OCI-LY7 (cell line): ENCODE measurements at regions not wholly inside any gene's neighbourhood (a gene's known extent, or its start where the extent isn't known, plus 50 kb on each side); places are given as distances from the start of the nearest gene placed in this dataset.

Source experiments
- BruUV-seq: library from RNA; stranded (reverse); fragments of 400-500 nt; replicated peaks from 2 replicates; lab custom pipeline; 2021; lab: Mats Ljungman, UMichigan
- CTCF ChIA-PET: fragments of 300-600 bp; sonication (Branson Sonifier 250); formaldehyde crosslinking; loops from one replicate; lab custom pipeline; 2022; ENCODE audit warnings: antibody characterized with exemption; ENCODE audit not compliant: unreplicated experiment; lab: Charles Lee
- POLR2A ChIA-PET: fragments of 300-600 bp; sonication (Branson Sonifier 250); formaldehyde crosslinking; loops from one replicate; lab custom pipeline; 2022; ENCODE audit warnings: antibody characterized with exemption; lab: Charles Lee
- DNase-seq: peaks from one replicate; pipeline ENCODE4 v3.0.0-alpha.2; 2015; ENCODE audit warnings: low spot score
- H2AFZ ChIP-seq: fragments of 200-600 bp; sonication (generic), shearing (Covaris generic); 2 replicates; pipeline ENCODE4 v1.6.1; 2014; ENCODE audit warnings: mild to moderate bottlenecking, antibody characterized with exemption, low read length, moderate library complexity
- H3K27ac ChIP-seq: fragments of 200-600 bp; sonication (generic); 2 replicates; pipeline ENCODE4 v1.5.1; 2014; ENCODE audit warnings: mixed run types, low read depth, mild to moderate bottlenecking, moderate library complexity, low read length, inconsistent platforms; ENCODE audit not compliant: poor library complexity, severe bottlenecking
- H3K36me3 ChIP-seq: fragments of 200-600 bp; sonication (generic); 2 replicates; pipeline ENCODE4 v1.6.1; 2014; ENCODE audit warnings: mild to moderate bottlenecking, antibody characterized with exemption, low read length, moderate library complexity, mixed read lengths; ENCODE audit not compliant: insufficient read depth
- H3K4me1 ChIP-seq: fragments of 200-600 bp; sonication (generic); 2 replicates; pipeline ENCODE4 v1.5.1; 2014; ENCODE audit warnings: mild to moderate bottlenecking, low read length; ENCODE audit not compliant: insufficient read depth, poor library complexity, severe bottlenecking
- H3K4me2 ChIP-seq: fragments of 200-600 bp; sonication (generic); 2 replicates; pipeline ENCODE4 v1.6.1; 2014; ENCODE audit warnings: mild to moderate bottlenecking, low read length
- H3K4me3 ChIP-seq: fragments of 200-600 bp; sonication (generic); 2 replicates; pipeline ENCODE4 v1.5.1; 2014; ENCODE audit warnings: mild to moderate bottlenecking, low read depth, low read length; ENCODE audit not compliant: poor library complexity, severe bottlenecking
- H3K79me2 ChIP-seq: fragments of 200-600 bp; sonication (generic); 2 replicates; pipeline ENCODE4 v1.6.1; 2016; ENCODE audit warnings: low read depth, mild to moderate bottlenecking, low read length, moderate library complexity, mixed read lengths; ENCODE audit not compliant: insufficient read depth
- H3K9me2 ChIP-seq: fragments of 200-600 bp; sonication (generic); 2 replicates; pipeline ENCODE4 v1.6.1; 2016; ENCODE audit warnings: mild to moderate bottlenecking, low read length, mixed read lengths; ENCODE audit not compliant: insufficient read depth
- H3K9me3 ChIP-seq: fragments of 200-600 bp; sonication (generic); 2 replicates; pipeline ENCODE4 v1.6.1; 2014; ENCODE audit warnings: mild to moderate bottlenecking, mixed run types, low read length, mixed read lengths
- H4K20me1 ChIP-seq: fragments of 200-600 bp; sonication (generic); 2 replicates; pipeline ENCODE4 v1.6.1; 2014; ENCODE audit warnings: mild to moderate bottlenecking, antibody characterized with exemption, low read length, moderate library complexity, mixed read lengths; ENCODE audit not compliant: insufficient read depth
- CTCF ChIP-seq: fragments of 200-600 bp; sonication (generic); conservative IDR thresholded peaks from 2 replicates; pipeline ENCODE4 v1.5.1; 2014; ENCODE audit warnings: mild to moderate bottlenecking, antibody characterized with exemption, low read length, moderate library complexity, mixed read lengths
- EZH2phosphoT487 ChIP-seq: fragments of 200-600 bp; sonication (generic); IDR thresholded peaks from 2 replicates; pipeline ENCODE4 v1.6.1; 2018; ENCODE audit warnings: low read depth, borderline replicate concordance, mild to moderate bottlenecking, mixed run types, antibody characterized with exemption, low read length, moderate library complexity, mixed read lengths
- intact Hi-C: fragments of 100-400 bp; cut with micrococcal nuclease; formaldehyde crosslinking; loops from one replicate; pipeline ENCODE4 v1.10.0; 2022; ENCODE audit not compliant: unreplicated experiment

DNA sequence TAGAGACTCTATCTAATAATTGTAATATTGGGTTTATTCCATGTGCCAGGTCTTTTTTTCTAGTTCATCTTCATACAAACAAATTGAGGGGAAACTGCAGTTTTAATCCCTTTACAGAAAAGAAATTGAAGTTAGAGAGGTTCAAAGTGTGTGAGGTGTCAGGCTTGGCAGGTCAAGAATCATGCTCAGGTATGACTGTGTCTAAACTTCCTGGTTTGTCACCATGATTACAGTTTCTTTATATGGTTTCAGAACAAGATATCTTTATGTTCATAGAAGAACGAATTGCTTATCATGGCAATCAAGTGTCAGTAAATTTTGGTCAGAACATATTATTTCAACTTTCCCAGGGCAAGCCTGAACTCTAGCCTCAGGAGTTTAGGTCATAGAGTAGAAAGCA is 460.4 kb downstream of the RAPGEF2 start:
- H3K9me2 ChIP-seq: no peaks in the 10 kb centered on the region
- no peak overlapping the region for H3K27ac ChIP-seq
- TF ChIP-seq CTCF (no peak), EZH2phosphoT487 (no peak)
- H3K4me1 ChIP-seq: no peaks in the 10 kb centered on the region
- H3K79me2 ChIP-seq: no peaks in the 10 kb centered on the region
- intact Hi-C loops: no loop called here
- H4K20me1 ChIP-seq: no peaks in the 10 kb centered on the region
- BruUV-seq: no TSS peak
- POLR2A ChIA-PET: no interaction called here
- no peaks in the 10 kb centered on the region for H3K9me3 ChIP-seq
- no peak overlapping the region for H3K4me3 ChIP-seq
- no peak overlapping the region for H3K4me2 ChIP-seq
- no peak overlapping the region for H2AFZ ChIP-seq
- no peaks in the 10 kb centered on the region for H3K36me3 ChIP-seq
- no peak for DNase-seq
- CTCF ChIA-PET: no interaction called here

GRCh38 chr4:159564615-159565014 is 461.7 kb downstream of the RAPGEF2 start:
- no peak overlapping the region for H3K4me3 ChIP-seq
- POLR2A ChIA-PET: no interaction called here
- intact Hi-C loops: no loop called here
- no peak overlapping the region for H3K4me2 ChIP-seq
- no peaks in the 10 kb centered on the region for H3K79me2 ChIP-seq
- H2AFZ ChIP-seq: no peak overlapping the region
- no peaks in the 10 kb centered on the region for H3K9me2 ChIP-seq
- H4K20me1 ChIP-seq: no peaks in the 10 kb centered on the region
- BruUV-seq: no TSS peak
- no peaks in the 10 kb centered on the region for H3K4me1 ChIP-seq
- CTCF ChIA-PET: no interaction called here
- TF ChIP-seq CTCF (no peak), EZH2phosphoT487 (no peak)
- no peak for DNase-seq
- H3K9me3 ChIP-seq: no peaks in the 10 kb centered on the region
- no peaks in the 10 kb centered on the region for H3K36me3 ChIP-seq
- H3K27ac ChIP-seq: no peak overlapping the region

DNA sequence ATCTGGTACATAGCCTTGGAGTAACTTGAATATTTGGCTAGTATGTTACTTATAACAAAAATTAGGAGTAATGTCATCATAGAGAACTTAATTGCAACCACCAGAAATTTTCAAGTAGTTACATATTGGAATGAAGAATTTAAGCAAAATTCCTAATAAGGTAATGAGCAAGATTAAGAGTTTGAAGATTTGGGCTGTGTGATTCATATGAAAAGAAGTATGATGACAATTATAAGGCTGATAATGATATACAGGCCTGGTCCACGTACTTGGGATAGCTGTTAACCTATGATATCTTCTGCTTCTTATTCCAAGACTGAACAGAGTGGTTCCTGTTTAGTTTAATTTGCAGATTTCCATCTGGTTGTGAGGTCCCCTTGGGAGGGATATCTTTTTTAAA is 463.9 kb downstream of the RAPGEF2 start:
- Histone ChIP-seq H3K9me2 (no peaks in the 10 kb centered on the region), H3K4me3 (no peak overlapping the region), H3K27ac (no peak overlapping the region), H3K4me2 (no peak overlapping the region), H3K4me1 (no peaks in the 10 kb centered on the region), H3K9me3 (no peaks in the 10 kb centered on the region), H3K79me2 (no peaks in the 10 kb centered on the region), H2AFZ (no peak overlapping the region), H4K20me1 (no peaks in the 10 kb centered on the region), H3K36me3 (no peaks in the 10 kb centered on the region)
- intact Hi-C loops: no loop called here
- CTCF ChIA-PET: no interaction called here
- DNase-seq: no peak
- POLR2A ChIA-PET: interaction anchor here (0.5 to 0.6 kb wide), 2 partner anchors 299 to 995 kb away, joined by 3 to 4 read pairs; no protein-coding TSS in a partner anchor
- no TSS peak for BruUV-seq
- TF ChIP-seq CTCF (no peak), EZH2phosphoT487 (no peak)
